Endothelial cell of umbilical vein (primary cell): ENCODE measurements at regions not wholly inside any gene's neighbourhood (a gene's known extent, or its start where the extent isn't known, plus 50 kb on each side); places are given as distances from the start of the nearest gene placed in this dataset.

ENCODE experiments used
- CTCF ChIP-seq, 2 donors: IDR thresholded peaks; 1 replicate in 1 of 2; 2 replicates in 1 of 2; pipeline ENCODE4 v1.5.1; 2011; ENCODE audit warnings: low read length in 2 of 2, mild to moderate bottlenecking in 2 of 2, moderate library complexity in 2 of 2, control low read depth in 1 of 2, inconsistent platforms in 1 of 2, low read depth in 1 of 2; ENCODE audit not compliant: insufficient read depth in 1 of 2; ENCODE audit errors: extremely low read depth in 1 of 2
- EZH2 ChIP-seq: IDR thresholded peaks from 2 replicates; pipeline ENCODE4 v1.6.1; 2012; ENCODE audit warnings: borderline replicate concordance, low read depth, mild to moderate bottlenecking, moderate library complexity, low read length, inconsistent platforms; ENCODE audit not compliant: severe bottlenecking
- FOS ChIP-seq: IDR thresholded peaks from 2 replicates; pipeline ENCODE4 v1.6.1; 2011; ENCODE audit warnings: mild to moderate bottlenecking, low read length, moderate library complexity, borderline replicate concordance; ENCODE audit not compliant: insufficient read depth
- GATA2 ChIP-seq: IDR thresholded peaks from 2 replicates; pipeline ENCODE4 v1.7.0; 2011; ENCODE audit warnings: low read depth, mild to moderate bottlenecking, moderate library complexity, mixed read lengths, low read length; ENCODE audit not compliant: insufficient read length, insufficient read depth
- JUN ChIP-seq: IDR thresholded peaks from 2 replicates; pipeline ENCODE4 v1.6.1; 2011; ENCODE audit warnings: borderline replicate concordance, low read depth; ENCODE audit not compliant: insufficient read length, insufficient read depth
- MAX ChIP-seq: IDR thresholded peaks from 2 replicates; pipeline ENCODE4 v1.6.1; 2011; ENCODE audit not compliant: insufficient read depth, insufficient read length
- POLR2A ChIP-seq: IDR thresholded peaks from 2 replicates; pipeline ENCODE4 v1.6.1; 2012; ENCODE audit warnings: low read depth, mild to moderate bottlenecking, control low read depth, low read length
- POLR2AphosphoS5 ChIP-seq: IDR thresholded peaks from 2 replicates; pipeline ENCODE4 v1.6.1; 2012; ENCODE audit warnings: low read depth, mild to moderate bottlenecking, control low read depth, low read length, moderate library complexity; ENCODE audit not compliant: insufficient read depth

GRCh38 chr4:147418226-147418625, 62.7 kb upstream of the EDNRA start:
- no peak for TF ChIP-seq CTCF (IDR thresholded peaks at IDR 0.05; ENCODE audit: extremely low read depth in 1 of 2, insufficient read depth in 1 of 2, low read depth in 1 of 2, low read length in 2 of 2)
- TF ChIP-seq FOS = no peak
- TF ChIP-seq POLR2AphosphoS5 = no peak
- no peak for TF ChIP-seq POLR2A
- no peak for TF ChIP-seq EZH2
- TF ChIP-seq MAX = no peak
- TF ChIP-seq JUN = no peak
- TF ChIP-seq GATA2 = no peak
